Peyer's patch (tissue), 4 donors: ENCODE measurements at regions not wholly inside any gene's neighbourhood (a gene's known extent, or its start where the extent isn't known, plus 50 kb on each side); places are given as distances from the start of the nearest gene placed in this dataset.

Experiments
- POLR2A ChIP-seq, 2 donors: fragments of 450-650 bp; IDR thresholded peaks; one replicate each; pipeline ENCODE4 v1.5.1; 2017; ENCODE audit warnings: antibody characterized with exemption in 2 of 2, mild to moderate bottlenecking in 2 of 2, moderate library complexity in 2 of 2
- TF ChIP-seq, protein P1 (sequence below), 6 experiments: fragments of 450-650 bp in 4 of 6; fragments of 200-600 bp in 2 of 6; sonication (generic) in 1 of 6; IDR thresholded peaks; one replicate each; pipeline ENCODE4 v1.5.1; 2017 to 2019; ENCODE audit warnings: antibody characterized with exemption in 6 of 6, mild to moderate bottlenecking in 3 of 6, moderate library complexity in 1 of 6

DNA sequence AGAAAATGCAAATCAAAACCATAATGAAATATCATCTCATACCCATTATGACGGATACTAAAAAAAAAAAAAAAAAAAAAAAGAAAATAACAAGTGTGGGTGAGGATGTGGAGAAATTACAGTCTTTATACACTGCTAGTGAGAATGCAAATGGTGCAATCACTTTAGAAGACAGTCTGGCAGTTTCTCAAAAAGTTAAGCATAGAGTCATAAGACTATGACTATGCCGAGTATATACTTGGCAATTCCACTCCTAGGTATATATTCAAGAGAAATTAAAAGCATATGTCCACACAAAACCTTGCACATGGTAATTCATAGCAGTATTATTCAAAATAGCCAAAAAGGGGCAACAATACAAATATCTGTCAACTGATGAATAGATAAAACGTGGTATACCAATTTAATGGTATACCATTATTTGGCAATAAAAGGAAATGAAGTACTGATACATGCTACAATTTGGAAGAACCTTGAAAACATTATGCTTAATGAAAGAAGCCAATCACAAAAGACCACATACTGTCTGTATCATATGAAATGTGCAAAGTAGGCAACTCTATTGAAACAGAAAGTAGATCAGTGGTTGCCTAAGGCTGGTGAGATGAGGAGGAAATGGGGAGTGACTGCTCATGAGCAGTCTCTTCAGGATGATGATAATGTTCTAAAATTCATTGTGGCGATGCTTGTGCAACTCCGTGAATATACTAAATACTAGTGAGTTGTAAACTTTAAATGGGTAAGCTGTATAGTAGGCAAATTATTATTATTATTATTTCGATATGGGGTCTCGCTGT, 90.1 kb upstream of the NANOS1 start:
- TF ChIP-seq POLR2A (IDR thresholded peaks at IDR 0.05): no peak
- TF ChIP-seq, protein P1, sequence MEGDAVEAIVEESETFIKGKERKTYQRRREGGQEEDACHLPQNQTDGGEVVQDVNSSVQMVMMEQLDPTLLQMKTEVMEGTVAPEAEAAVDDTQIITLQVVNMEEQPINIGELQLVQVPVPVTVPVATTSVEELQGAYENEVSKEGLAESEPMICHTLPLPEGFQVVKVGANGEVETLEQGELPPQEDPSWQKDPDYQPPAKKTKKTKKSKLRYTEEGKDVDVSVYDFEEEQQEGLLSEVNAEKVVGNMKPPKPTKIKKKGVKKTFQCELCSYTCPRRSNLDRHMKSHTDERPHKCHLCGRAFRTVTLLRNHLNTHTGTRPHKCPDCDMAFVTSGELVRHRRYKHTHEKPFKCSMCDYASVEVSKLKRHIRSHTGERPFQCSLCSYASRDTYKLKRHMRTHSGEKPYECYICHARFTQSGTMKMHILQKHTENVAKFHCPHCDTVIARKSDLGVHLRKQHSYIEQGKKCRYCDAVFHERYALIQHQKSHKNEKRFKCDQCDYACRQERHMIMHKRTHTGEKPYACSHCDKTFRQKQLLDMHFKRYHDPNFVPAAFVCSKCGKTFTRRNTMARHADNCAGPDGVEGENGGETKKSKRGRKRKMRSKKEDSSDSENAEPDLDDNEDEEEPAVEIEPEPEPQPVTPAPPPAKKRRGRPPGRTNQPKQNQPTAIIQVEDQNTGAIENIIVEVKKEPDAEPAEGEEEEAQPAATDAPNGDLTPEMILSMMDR (IDR thresholded peaks at IDR 0.05): no peak
